HG03432 (cell line): ENCODE measurements at regions not wholly inside any gene's neighbourhood (a gene's known extent, or its start where the extent isn't known, plus 50 kb on each side); places are given as distances from the start of the nearest gene placed in this dataset.

Source experiments
- ATAC-seq: cut with Tn5 transposase; IDR thresholded peaks from one replicate; pipeline ENCODE4 v1.9.1; 2021; ENCODE audit warnings: mild to moderate bottlenecking, moderate library complexity; ENCODE audit not compliant: unreplicated experiment

- ATAC-seq = no peak
Measured at GRCh38 chr3:178475062-178475461, 61.2 kb upstream of the KCNMB2 start.

DNA sequence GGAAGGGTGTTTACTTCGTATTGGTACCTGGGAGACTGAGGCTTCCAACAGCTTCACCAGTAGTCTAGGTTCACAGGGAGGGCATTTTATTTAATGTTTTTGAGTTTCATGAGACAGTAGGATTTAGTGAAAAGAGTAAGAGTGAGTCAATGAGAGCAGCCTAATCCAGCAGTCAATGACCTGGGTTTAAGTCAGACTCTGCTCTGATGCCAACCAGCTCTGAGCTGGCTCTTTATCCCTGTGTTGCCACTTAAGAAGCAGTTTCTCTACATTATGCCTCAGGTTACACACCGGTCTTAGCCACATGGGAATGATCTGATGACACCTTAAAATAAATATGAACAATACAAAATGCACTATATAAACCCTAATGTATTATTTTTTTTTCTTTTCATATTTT is 59.4 kb upstream of the KCNMB2 start:
- ATAC-seq = no peak

DNA sequence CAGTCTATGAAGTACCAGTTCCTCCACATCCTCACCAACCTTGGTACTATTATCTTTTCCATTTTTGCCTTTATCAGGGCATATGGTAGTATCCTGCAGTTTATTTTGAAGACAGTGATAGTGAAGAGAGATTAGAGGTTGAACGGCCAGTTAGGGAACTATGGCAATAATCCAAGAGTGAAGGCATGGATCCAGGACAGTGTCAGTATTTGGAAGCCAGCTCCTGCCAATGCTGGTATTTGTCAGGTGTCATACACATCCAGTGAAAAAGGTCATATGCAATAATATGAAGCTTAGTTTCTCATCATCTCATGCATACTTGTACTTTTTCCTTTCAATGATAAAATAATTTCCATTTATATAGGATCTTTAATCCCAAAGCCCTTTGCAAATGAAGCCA is 56.8 kb upstream of the KCNMB2 start:
- no peak for ATAC-seq

DNA sequence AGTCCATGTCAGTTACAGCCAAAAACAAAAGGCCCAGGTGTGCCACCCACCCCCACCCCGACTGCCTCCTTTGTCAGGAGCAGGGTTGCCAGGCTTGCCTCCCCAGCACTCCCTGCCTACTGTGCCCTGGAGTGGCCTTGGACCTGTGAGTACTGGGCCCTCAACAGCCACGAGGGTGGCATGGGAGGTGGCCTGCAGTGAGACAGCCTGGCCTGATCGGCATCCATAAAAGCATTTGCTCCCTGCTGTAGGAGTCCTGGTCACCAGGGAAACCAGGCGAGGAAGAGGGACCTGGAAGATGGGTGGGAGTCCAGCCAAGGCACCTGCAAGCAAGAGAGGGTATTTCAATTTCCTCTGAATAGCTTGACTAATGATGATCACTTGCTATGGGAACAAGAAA is 56.4 kb upstream of the KCNMB2 start:
- no peak for ATAC-seq

DNA sequence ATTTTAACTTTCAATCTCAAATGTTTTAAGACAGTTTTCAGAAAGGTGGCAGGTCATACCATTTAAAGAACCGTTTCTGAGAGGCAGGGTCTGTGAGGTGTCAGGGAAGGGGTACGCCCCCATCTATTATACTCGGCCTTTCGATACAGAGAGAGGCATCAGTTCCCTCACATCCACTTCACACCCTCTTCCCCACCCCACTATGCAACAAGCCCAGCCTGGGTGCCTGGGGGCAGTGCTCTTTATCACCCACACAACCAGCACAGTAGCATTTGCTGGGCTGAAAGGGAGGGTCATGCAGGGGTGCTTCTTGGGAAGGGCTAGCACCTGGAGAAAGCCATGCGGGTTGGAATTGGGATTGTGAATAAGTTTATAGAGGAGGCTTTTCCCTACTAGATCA is 56.0 kb upstream of the KCNMB2 start:
- ATAC-seq = peak; percentile 41

GRCh38 chr3:178480795-178481194 is 55.4 kb upstream of the KCNMB2 start:
- peak; percentile 100 for ATAC-seq

- ATAC-seq = no peak
Measured at GRCh38 chr3:178482981-178483380, 53.3 kb upstream of the KCNMB2 start.

DNA sequence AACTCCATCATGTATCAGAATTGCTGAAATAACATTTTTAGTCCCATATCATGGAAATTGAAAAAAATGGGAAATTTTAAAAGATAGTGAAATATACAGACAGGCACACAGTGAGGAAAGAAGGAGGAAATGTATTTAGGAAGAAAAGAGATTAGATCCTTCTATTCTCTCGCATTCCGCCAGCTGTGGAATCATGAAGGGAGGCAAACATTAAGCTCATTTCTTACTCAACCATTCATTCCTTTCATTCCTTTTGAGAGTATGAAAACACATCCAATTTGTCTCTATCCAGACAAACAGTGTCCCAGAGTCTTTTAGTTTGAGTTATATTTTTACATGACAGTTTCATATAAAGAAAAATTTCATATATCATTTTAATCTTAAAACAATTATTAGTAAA is 52.5 kb upstream of the KCNMB2 start:
- ATAC-seq = no peak

GRCh38 chr3:178485756-178486155 is 50.5 kb upstream of the KCNMB2 start:
- ATAC-seq = no peak
